Coronary artery (tissue), 2 donors: ENCODE measurements at regions not wholly inside any gene's neighbourhood (a gene's known extent, or its start where the extent isn't known, plus 50 kb on each side); places are given as distances from the start of the nearest gene placed in this dataset.

Experiments
- DNase-seq: peaks from one replicate; pipeline ENCODE4 v3.0.0-alpha.2; 2017; ENCODE audit warnings: low spot score
- H3K27ac ChIP-seq, 2 donors: fragments of 200-600 bp; sonication (generic); one replicate each; pipeline ENCODE4 v1.5.1; 2016 to 2019
- H3K4me3 ChIP-seq: fragments of 200-600 bp; sonication (generic); 2 replicates; pipeline ENCODE4 v1.5.1; 2016; ENCODE audit warnings: mild to moderate bottlenecking, moderate library complexity
- TF ChIP-seq, protein P1 (sequence below): fragments of 200-600 bp; sonication (generic); IDR thresholded peaks from one replicate; pipeline ENCODE4 v1.5.1; 2019; ENCODE audit warnings: antibody characterized with exemption

DNA sequence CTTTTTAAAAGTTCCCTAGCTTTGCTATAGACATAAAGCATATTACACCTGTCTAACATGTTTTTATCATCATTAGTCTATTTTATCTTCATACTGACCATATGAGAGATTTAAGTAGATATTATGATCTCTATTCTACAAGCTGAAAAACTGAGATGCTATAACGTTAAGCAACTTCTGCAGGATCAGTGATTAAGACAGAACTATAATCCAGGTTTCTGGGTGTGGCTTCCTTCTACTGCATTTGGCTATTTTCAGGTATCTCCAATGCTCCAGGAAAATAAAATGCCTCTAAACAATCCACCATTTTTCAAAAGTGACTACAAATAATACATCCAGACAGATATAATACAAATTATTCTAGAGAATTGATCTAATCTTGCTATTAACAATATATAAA, 53.4 kb downstream of the RGS2 start:
- TF ChIP-seq, protein P1, sequence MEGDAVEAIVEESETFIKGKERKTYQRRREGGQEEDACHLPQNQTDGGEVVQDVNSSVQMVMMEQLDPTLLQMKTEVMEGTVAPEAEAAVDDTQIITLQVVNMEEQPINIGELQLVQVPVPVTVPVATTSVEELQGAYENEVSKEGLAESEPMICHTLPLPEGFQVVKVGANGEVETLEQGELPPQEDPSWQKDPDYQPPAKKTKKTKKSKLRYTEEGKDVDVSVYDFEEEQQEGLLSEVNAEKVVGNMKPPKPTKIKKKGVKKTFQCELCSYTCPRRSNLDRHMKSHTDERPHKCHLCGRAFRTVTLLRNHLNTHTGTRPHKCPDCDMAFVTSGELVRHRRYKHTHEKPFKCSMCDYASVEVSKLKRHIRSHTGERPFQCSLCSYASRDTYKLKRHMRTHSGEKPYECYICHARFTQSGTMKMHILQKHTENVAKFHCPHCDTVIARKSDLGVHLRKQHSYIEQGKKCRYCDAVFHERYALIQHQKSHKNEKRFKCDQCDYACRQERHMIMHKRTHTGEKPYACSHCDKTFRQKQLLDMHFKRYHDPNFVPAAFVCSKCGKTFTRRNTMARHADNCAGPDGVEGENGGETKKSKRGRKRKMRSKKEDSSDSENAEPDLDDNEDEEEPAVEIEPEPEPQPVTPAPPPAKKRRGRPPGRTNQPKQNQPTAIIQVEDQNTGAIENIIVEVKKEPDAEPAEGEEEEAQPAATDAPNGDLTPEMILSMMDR, result no peak
- Histone ChIP-seq H3K4me3 (no peak overlapping the region), H3K27ac (no peak overlapping the region)
- DNase-seq, result no peak

DNA sequence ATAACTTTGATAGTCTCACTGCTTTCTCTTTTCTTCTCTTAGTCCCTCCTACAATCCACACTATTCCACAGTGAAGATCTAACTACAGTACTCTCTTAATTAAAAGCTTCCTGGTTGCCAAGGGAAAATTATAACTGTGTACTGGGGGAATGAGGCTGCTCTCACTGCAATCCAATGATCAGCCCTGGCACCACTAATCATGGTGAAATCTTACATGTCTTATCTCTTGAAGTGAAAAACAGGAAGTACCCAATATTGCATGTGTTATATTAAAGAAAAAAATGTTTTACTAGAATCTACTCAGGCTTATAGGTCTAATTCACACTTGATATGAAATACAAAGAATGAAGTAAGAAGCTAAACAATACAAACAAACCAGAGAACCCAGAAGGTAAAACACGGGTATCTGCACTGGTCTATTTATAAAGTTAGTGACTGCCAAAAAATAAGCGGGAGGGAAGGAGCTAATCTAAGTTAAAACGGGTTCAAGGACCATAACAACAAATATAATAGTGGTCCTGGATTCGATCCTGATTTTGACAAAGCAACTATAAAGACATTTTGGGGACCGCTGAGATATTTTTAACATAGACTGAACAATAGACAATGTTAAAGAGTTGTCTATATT, 57.5 kb downstream of the RGS2 start:
- H3K27ac ChIP-seq, result no peak overlapping the region
- DNase-seq, result no peak
- H3K4me3 ChIP-seq, result no peak overlapping the region
- TF ChIP-seq, protein P1, result no peak

DNA sequence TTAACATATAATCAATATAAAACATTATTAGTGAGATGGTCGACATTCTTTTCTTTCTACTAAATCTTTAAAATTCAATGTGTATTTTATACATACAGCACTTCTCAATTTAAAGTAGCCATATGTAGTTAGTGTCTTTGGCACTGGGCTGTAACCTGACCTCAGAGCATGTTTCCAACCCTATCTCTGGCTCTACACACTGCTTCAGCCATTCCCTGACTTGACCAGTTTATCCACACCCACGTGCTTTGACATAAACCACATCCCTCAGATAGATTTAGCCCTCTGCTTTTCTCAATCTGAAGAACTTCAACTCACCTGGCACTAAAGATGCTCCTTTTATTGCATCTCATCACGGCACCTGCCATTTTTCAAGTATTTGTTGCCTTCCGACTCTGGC, 58.3 kb downstream of the RGS2 start:
- Histone ChIP-seq H3K4me3 (no peak overlapping the region), H3K27ac (no peak overlapping the region)
- TF ChIP-seq, protein P1, result no peak
- no peak for DNase-seq

DNA sequence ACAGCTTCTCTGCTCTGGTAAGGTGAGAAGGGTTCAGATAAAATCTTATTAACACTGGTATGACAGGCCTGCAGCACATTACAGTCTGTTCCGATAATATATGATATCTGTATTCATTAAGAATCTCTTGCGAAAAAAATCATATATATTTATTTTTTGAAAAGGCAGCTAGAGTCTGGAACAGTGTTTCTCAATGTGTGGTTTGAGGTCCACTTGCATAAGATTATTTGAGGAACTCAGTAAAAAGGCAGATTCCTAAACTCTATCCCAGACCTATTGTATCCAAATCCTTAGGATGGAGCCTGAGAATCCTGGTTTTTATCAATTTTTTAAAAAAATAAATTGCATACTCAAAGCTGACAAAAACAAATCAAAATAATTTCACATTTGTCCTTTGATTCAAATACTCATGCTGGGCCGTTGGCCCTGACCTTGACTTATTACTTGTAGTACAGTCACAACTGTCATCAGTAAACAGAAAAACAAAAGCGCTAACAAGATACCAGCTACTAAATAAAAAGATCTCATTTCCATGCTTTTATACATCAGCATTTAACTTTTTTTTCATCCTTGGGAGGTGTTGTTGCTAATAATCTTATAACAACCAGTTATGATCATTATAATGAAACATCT, 60.6 kb downstream of the RGS2 start:
- TF ChIP-seq, protein P1, result no peak
- Histone ChIP-seq H3K4me3 (no peak overlapping the region), H3K27ac (no peak overlapping the region)
- no peak for DNase-seq

DNA sequence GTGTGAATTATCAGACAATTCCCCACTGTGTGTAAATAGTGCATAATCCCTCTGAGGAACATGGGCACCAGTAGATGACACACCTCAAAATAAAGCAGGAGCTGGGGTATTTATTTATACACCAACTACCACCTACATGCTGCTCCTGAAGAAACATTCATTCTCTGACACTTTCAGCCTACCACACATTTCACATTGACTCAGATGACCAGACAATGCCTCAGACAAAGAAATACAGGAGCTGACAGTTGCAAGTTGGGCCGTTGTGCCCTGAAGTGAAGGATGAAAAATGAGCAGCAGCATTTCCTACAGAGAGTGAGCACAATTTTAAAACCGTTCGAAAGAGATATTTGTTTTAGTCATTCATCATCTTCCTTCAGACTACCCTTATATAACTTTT, 63.2 kb downstream of the RGS2 start:
- H3K27ac ChIP-seq, result no peak overlapping the region
- no peak for DNase-seq
- H3K4me3 ChIP-seq, result no peak overlapping the region
- TF ChIP-seq, protein P1, result no peak

DNA sequence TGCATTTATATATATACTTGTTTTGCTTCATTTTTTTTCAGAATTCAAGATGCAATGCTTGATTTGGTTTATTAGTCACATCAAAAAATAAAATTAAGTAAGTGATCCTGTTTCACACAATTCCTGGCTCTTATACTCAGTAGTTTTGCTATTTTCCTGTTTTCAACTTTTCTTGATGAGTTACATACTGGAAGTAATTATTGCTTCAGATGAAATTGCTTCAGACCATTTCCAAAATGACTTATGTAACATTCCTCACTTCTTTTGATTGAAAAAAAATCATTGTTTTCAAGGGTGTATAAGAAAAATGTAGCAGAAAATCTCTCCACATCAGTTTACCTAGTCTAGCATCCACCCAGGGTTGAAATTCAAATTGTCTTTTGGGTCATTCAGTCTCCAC, 65.0 kb downstream of the RGS2 start:
- TF ChIP-seq, protein P1, result no peak
- Histone ChIP-seq H3K27ac (no peak overlapping the region), H3K4me3 (no peak overlapping the region)
- DNase-seq, result no peak

DNA sequence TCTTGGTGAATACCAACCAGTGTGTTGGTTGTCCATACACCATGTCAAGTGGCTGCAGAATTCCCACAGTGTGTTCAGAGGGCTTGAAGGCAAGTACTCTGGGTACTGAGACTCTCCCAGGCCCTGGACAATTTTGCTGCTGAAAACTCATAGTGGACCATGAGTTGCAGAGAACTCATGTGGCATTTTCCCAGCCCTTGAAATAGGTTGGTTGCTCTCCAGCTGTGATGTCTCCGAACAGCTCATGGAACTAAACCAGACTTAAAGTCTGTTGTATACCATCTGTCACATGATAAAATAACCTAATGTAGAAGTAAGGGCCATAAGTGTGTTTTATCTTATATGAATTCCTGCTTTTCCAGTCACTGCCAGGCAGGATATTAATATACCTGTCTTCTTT, 67.8 kb downstream of the RGS2 start:
- Histone ChIP-seq H3K27ac (no peak overlapping the region), H3K4me3 (no peak overlapping the region)
- DNase-seq, result no peak
- TF ChIP-seq, protein P1, result no peak
